Cardiac muscle cell (in vitro differentiated cells and primary cell): ENCODE measurements at regions not wholly inside any gene's neighbourhood (a gene's known extent, or its start where the extent isn't known, plus 50 kb on each side); places are given as distances from the start of the nearest gene placed in this dataset.

Source experiments
- DNase-seq, 2 donors: peaks; one replicate each; pipeline versions ENCODE4 v3.0.0 to v3.0.0-alpha.2; 2010 to 2017; ENCODE audit warnings: low read depth in 1 of 2, low spot score in 1 of 2
- H3K27ac ChIP-seq: fragments of 200-600 bp; sonication (generic); 2 replicates; pipeline ENCODE4 v1.5.1; 2016
- H3K27me3 ChIP-seq: fragments of 200-600 bp; sonication (generic); 2 replicates; pipeline ENCODE4 v1.6.0; 2016; ENCODE audit warnings: control low read depth
- H3K36me3 ChIP-seq: fragments of 200-600 bp; sonication (generic); 2 replicates; pipeline ENCODE4 v1.5.1; 2016; ENCODE audit warnings: control low read depth
- H3K4me1 ChIP-seq: fragments of 200-600 bp; sonication (generic); 2 replicates; pipeline ENCODE4 v1.8.1; 2017; ENCODE audit warnings: low read depth, mild to moderate bottlenecking, mixed run types
- H3K4me3 ChIP-seq: fragments of 200-600 bp; sonication (generic); 2 replicates; pipeline ENCODE4 v1.5.1; 2016; ENCODE audit warnings: mild to moderate bottlenecking
- H3K9me3 ChIP-seq: fragments of 200-600 bp; sonication (generic); 2 replicates; pipeline ENCODE4 v1.5.1; 2017; ENCODE audit warnings: low read depth, mild to moderate bottlenecking, control low read depth
- CTCF ChIP-seq: IDR thresholded peaks from 2 replicates; pipeline ENCODE4 v1.5.1; 2012; ENCODE audit warnings: low read depth, mild to moderate bottlenecking, low read length

DNA sequence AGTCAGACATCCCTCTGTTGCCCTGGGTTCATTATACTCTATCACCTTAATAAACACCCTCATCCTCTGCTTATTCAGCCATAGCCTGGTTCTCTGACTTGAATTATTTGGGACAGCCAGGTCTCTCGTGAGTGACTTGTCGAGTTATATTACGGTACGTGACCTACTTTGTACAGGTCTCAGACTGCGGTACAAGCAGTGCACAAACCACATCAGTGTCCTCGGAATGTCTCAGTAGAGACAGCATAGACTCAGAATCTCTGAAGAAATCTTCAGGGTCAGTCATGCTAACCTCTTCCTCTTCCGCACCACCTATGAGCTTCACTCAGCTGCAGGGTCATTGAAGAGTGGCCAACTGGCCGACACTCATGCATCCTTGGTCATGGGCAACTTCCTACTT, 860.8 kb downstream of the BCL11B start:
- no peak for TF ChIP-seq CTCF
- H3K4me3 ChIP-seq: no peak overlapping the region

GRCh38 chr14:98412431-98412830, 859.6 kb downstream of the BCL11B start:
- Histone ChIP-seq H3K9me3 (no peaks in the 10 kb centered on the region), H3K27ac (no peak overlapping the region), H3K4me1 (no peaks in the 10 kb centered on the region), H3K36me3 (no peaks in the 10 kb centered on the region), H3K27me3 (no peaks in the 10 kb centered on the region), H3K4me3 (no peak overlapping the region)
- no peak for DNase-seq
- no peak for TF ChIP-seq CTCF

More for the DNA sequence above, 860.8 kb downstream of the BCL11B start:
- Histone ChIP-seq H3K4me1 (no peaks in the 10 kb centered on the region), H3K9me3 (no peaks in the 10 kb centered on the region), H3K27ac (no peak overlapping the region), H3K27me3 (no peaks in the 10 kb centered on the region), H3K36me3 (no peaks in the 10 kb centered on the region)
- no peak for DNase-seq

DNA sequence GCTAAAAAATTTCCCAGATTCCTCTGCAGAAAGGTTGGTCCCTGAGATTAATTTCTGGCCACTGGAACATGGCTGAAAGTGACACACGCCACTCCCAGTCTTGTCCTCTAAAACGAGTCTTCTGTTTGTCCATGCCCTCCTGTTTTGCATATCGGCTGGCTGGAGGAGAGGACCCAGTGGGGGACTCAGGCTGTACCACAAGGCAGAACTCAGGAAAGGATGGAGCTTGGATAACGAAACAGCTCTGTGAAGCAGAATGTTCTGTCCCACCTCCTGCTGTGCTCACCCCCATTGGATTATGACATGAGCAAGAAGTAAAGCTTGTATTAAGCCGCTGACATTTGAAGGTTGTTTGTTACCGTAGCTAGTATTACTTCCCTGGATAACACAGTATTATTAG, 856.2 kb downstream of the BCL11B start:
- Histone ChIP-seq H3K36me3 (no peaks in the 10 kb centered on the region), H3K9me3 (no peaks in the 10 kb centered on the region), H3K27me3 (no peaks in the 10 kb centered on the region), H3K4me1 (no peaks in the 10 kb centered on the region), H3K27ac (no peak overlapping the region), H3K4me3 (no peak overlapping the region)
- DNase-seq: no peak
- no peak for TF ChIP-seq CTCF

- no peak overlapping the region for H3K27ac ChIP-seq
- no peaks in the 10 kb centered on the region for H3K4me1 ChIP-seq
- H3K9me3 ChIP-seq: no peaks in the 10 kb centered on the region
- H3K36me3 ChIP-seq: no peaks in the 10 kb centered on the region
- no peak for DNase-seq
- no peak overlapping the region for H3K4me3 ChIP-seq
- TF ChIP-seq CTCF: no peak
- no peaks in the 10 kb centered on the region for H3K27me3 ChIP-seq
Measured at GRCh38 chr14:98417001-98417400, 855.0 kb downstream of the BCL11B start.

- no peaks in the 10 kb centered on the region for H3K9me3 ChIP-seq
- DNase-seq: no peak
- TF ChIP-seq CTCF: no peak
- no peak overlapping the region for H3K27ac ChIP-seq
- no peaks in the 10 kb centered on the region for H3K4me1 ChIP-seq
- H3K36me3 ChIP-seq: no peaks in the 10 kb centered on the region
- H3K27me3 ChIP-seq: no peaks in the 10 kb centered on the region
- no peak overlapping the region for H3K4me3 ChIP-seq
Measured at GRCh38 chr14:98428483-98428994, 843.5 kb downstream of the BCL11B start.

GRCh38 chr14:98433436-98433835, 838.6 kb downstream of the BCL11B start:
- Histone ChIP-seq H3K27ac (no peak overlapping the region), H3K4me3 (no peak overlapping the region), H3K27me3 (no peaks in the 10 kb centered on the region), H3K4me1 (no peaks in the 10 kb centered on the region), H3K9me3 (no peaks in the 10 kb centered on the region), H3K36me3 (no peaks in the 10 kb centered on the region)
- TF ChIP-seq CTCF: no peak
- DNase-seq: no peak
